ENCODE measurements at regions not wholly inside any gene's neighbourhood (a gene's known extent, or its start where the extent isn't known, plus 50 kb on each side); places are given as distances from the start of the nearest gene placed in this dataset.

GRCh38 chr20:11982955-11983470 is 65.3 kb downstream of the BTBD3 start:
- no peaks in the 10 kb centered on the region for H4K20me1 ChIP-seq (ENCODE audit: control insufficient read depth, extremely low read depth, insufficient read depth, low read length)
- no peak for DNase-seq (ENCODE audit: low read depth in 2 of 2)
- no peak overlapping the region for H3K4me3 ChIP-seq (replicated peaks in 1 of 4; ENCODE audit: control extremely low read depth in 1 of 4, insufficient read depth in 1 of 4, low read depth in 3 of 4, low read length in 4 of 4)
- no peaks in the 10 kb centered on the region for H3K79me2 ChIP-seq (ENCODE audit: control insufficient read depth, insufficient read depth, low read length)
- no peak overlapping the region for H3K4me2 ChIP-seq (ENCODE audit: extremely low read depth, insufficient read depth, low read length)
- no peaks in the 10 kb centered on the region for H3K4me1 ChIP-seq (ENCODE audit: control insufficient read depth, extremely low read depth, insufficient read depth, low read length)
- no peaks in the 10 kb centered on the region for H3K9me3 ChIP-seq (ENCODE audit: control insufficient read depth, insufficient read depth, low read depth, low read length)
- TF ChIP-seq EZH2 (IDR thresholded peaks at IDR 0.05; ENCODE audit: low read length, missing control alignments): no peak
- TF ChIP-seq, protein P1, sequence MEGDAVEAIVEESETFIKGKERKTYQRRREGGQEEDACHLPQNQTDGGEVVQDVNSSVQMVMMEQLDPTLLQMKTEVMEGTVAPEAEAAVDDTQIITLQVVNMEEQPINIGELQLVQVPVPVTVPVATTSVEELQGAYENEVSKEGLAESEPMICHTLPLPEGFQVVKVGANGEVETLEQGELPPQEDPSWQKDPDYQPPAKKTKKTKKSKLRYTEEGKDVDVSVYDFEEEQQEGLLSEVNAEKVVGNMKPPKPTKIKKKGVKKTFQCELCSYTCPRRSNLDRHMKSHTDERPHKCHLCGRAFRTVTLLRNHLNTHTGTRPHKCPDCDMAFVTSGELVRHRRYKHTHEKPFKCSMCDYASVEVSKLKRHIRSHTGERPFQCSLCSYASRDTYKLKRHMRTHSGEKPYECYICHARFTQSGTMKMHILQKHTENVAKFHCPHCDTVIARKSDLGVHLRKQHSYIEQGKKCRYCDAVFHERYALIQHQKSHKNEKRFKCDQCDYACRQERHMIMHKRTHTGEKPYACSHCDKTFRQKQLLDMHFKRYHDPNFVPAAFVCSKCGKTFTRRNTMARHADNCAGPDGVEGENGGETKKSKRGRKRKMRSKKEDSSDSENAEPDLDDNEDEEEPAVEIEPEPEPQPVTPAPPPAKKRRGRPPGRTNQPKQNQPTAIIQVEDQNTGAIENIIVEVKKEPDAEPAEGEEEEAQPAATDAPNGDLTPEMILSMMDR (conservative IDR thresholded peaks at IDR 0.05 in 1 of 2, IDR thresholded peaks at IDR 0.05 in 1 of 2; ENCODE audit: low read depth in 1 of 2, low read length in 2 of 2): no peak
- no peaks in the 10 kb centered on the region for H3K36me3 ChIP-seq (ENCODE audit: control insufficient read depth, insufficient read depth, low read length)
- H3K9ac ChIP-seq (ENCODE audit: insufficient read depth, low read length): no peak overlapping the region
- H3K27ac ChIP-seq (ENCODE audit: insufficient read depth, low read length): no peak overlapping the region
- no peak overlapping the region for H2AFZ ChIP-seq (ENCODE audit: low read length)
- H3K27me3 ChIP-seq (ENCODE audit: control insufficient read depth, insufficient read depth, low read length): no peaks in the 10 kb centered on the region

GRCh38 chr20:11986954-11987353 is 69.3 kb downstream of the BTBD3 start:
- H4K20me1 ChIP-seq (ENCODE audit: control insufficient read depth, extremely low read depth, insufficient read depth, low read length): no peaks in the 10 kb centered on the region
- no peak overlapping the region for H3K4me2 ChIP-seq (ENCODE audit: extremely low read depth, insufficient read depth, low read length)
- no peaks in the 10 kb centered on the region for H3K9me3 ChIP-seq (ENCODE audit: control insufficient read depth, insufficient read depth, low read depth, low read length)
- H3K79me2 ChIP-seq (ENCODE audit: control insufficient read depth, insufficient read depth, low read length): no peaks in the 10 kb centered on the region
- H3K4me1 ChIP-seq (ENCODE audit: control insufficient read depth, extremely low read depth, insufficient read depth, low read length): no peaks in the 10 kb centered on the region
- no peak overlapping the region for H3K27ac ChIP-seq (ENCODE audit: insufficient read depth, low read length)
- H2AFZ ChIP-seq (ENCODE audit: low read length): no peak overlapping the region
- no peaks in the 10 kb centered on the region for H3K36me3 ChIP-seq (ENCODE audit: control insufficient read depth, insufficient read depth, low read length)
- H3K4me3 ChIP-seq (replicated peaks in 1 of 4; ENCODE audit: control extremely low read depth in 1 of 4, insufficient read depth in 1 of 4, low read depth in 3 of 4, low read length in 4 of 4): no peak overlapping the region
- TF ChIP-seq, protein P1 (conservative IDR thresholded peaks at IDR 0.05 in 1 of 2, IDR thresholded peaks at IDR 0.05 in 1 of 2; ENCODE audit: low read depth in 1 of 2, low read length in 2 of 2): no peak
- TF ChIP-seq EZH2 (IDR thresholded peaks at IDR 0.05; ENCODE audit: low read length, missing control alignments): no peak
- DNase-seq (ENCODE audit: low read depth in 2 of 2): no peak
- H3K9ac ChIP-seq (ENCODE audit: insufficient read depth, low read length): no peak overlapping the region
- H3K27me3 ChIP-seq (ENCODE audit: control insufficient read depth, insufficient read depth, low read length): no peaks in the 10 kb centered on the region

GRCh38 chr20:11987526-11987925 is 69.8 kb downstream of the BTBD3 start:
- no peaks in the 10 kb centered on the region for H3K9me3 ChIP-seq (ENCODE audit: control insufficient read depth, insufficient read depth, low read depth, low read length)
- TF ChIP-seq, protein P1 (conservative IDR thresholded peaks at IDR 0.05 in 1 of 2, IDR thresholded peaks at IDR 0.05 in 1 of 2; ENCODE audit: low read depth in 1 of 2, low read length in 2 of 2): no peak
- no peak for TF ChIP-seq EZH2 (IDR thresholded peaks at IDR 0.05; ENCODE audit: low read length, missing control alignments)
- no peak overlapping the region for H3K4me2 ChIP-seq (ENCODE audit: extremely low read depth, insufficient read depth, low read length)
- H3K36me3 ChIP-seq (ENCODE audit: control insufficient read depth, insufficient read depth, low read length): no peaks in the 10 kb centered on the region
- H2AFZ ChIP-seq (ENCODE audit: low read length): no peak overlapping the region
- no peak for DNase-seq (ENCODE audit: low read depth in 2 of 2)
- no peaks in the 10 kb centered on the region for H4K20me1 ChIP-seq (ENCODE audit: control insufficient read depth, extremely low read depth, insufficient read depth, low read length)
- no peaks in the 10 kb centered on the region for H3K4me1 ChIP-seq (ENCODE audit: control insufficient read depth, extremely low read depth, insufficient read depth, low read length)
- no peak overlapping the region for H3K27ac ChIP-seq (ENCODE audit: insufficient read depth, low read length)
- H3K9ac ChIP-seq (ENCODE audit: insufficient read depth, low read length): no peak overlapping the region
- no peaks in the 10 kb centered on the region for H3K27me3 ChIP-seq (ENCODE audit: control insufficient read depth, insufficient read depth, low read length)
- H3K79me2 ChIP-seq (ENCODE audit: control insufficient read depth, insufficient read depth, low read length): no peaks in the 10 kb centered on the region
- H3K4me3 ChIP-seq (replicated peaks in 1 of 4; ENCODE audit: control extremely low read depth in 1 of 4, insufficient read depth in 1 of 4, low read depth in 3 of 4, low read length in 4 of 4): no peak overlapping the region
